ENCODE measurements at regions not wholly inside any gene's neighbourhood (a gene's known extent, or its start where the extent isn't known, plus 50 kb on each side); places are given as distances from the start of the nearest gene placed in this dataset.

DNA sequence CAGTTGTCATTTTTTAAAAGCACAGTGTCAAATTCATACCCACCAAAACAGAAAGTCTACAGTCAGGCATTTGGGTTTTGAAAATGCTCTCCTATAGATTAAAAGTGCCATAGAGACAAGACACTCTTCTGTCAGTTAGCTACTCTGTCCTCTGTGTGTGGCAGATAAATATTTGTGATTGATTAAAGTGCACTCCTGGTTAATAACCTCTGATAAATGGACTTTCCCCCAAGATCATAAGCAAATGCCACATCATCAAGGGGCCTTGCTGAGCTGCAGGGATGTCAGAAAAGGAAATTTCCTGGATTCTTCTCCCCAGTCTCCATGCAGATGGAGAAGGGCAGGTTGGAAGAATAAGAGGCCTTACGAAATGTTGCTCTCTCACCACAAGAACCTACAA is 1329.5 kb upstream of the TMEM132C start:
- Histone ChIP-seq H4K91ac (ENCODE audit: insufficient read length, low read depth, low read length) (no peak overlapping the region), H3K4me1 (ENCODE audit: insufficient read depth, low read length) (no peaks in the 10 kb centered on the region), H2AFZ (ENCODE audit: low read length) (no peak overlapping the region), H3K27me3 (ENCODE audit: insufficient read depth, low read length) (no peaks in the 10 kb centered on the region), H4K20me1 (ENCODE audit: control insufficient read depth, insufficient read depth, insufficient read length) (no peaks in the 10 kb centered on the region), H3K23me2 (ENCODE audit: insufficient read length, low read depth, low read length, poor library complexity, severe bottlenecking) (no peaks in the 10 kb centered on the region), H3K4ac (ENCODE audit: low read depth, low read length) (no peak overlapping the region), H3K79me1 (ENCODE audit: insufficient read depth, low read depth, low read length, poor library complexity, severe bottlenecking) (no peaks in the 10 kb centered on the region), H3K9ac (ENCODE audit: extremely low read depth, insufficient read length, low read length) (no peak overlapping the region), H3T11ph (ENCODE audit: low read length) (no peak overlapping the region), H2AK5ac (ENCODE audit: insufficient read length, low read length) (no peak overlapping the region), H3K14ac (ENCODE audit: insufficient read depth, low read length) (no peak overlapping the region), H3K18ac (ENCODE audit: insufficient read length, low read depth, low read length) (no peak overlapping the region), H2BK5ac (ENCODE audit: insufficient read length, low read length) (no peak overlapping the region), H2BK20ac (ENCODE audit: low read depth, low read length, poor library complexity, severe bottlenecking) (no peak overlapping the region), H3K79me2 (ENCODE audit: insufficient read depth, low read length) (no peaks in the 10 kb centered on the region), H4K8ac (replicated peaks; ENCODE audit: insufficient read length, low read depth, low read length) (no peak overlapping the region), H2BK15ac (ENCODE audit: low read depth, low read length) (no peak overlapping the region), H3K27ac (ENCODE audit: insufficient read length, low read depth, low read length) (no peak overlapping the region), H3K23ac (ENCODE audit: insufficient read length, low read depth, low read length) (no peak overlapping the region), H3K4me2 (ENCODE audit: insufficient read depth, insufficient read length, low read length) (no peak overlapping the region), H4K5ac (ENCODE audit: insufficient read length, low read depth, low read length) (no peak overlapping the region), H3K9me3 (ENCODE audit: control insufficient read depth, low read depth, low read length) (no peaks in the 10 kb centered on the region), H3K56ac (ENCODE audit: insufficient read length, low read depth, low read length) (no peak overlapping the region), H2BK120ac (ENCODE audit: low read depth, low read length, poor library complexity, severe bottlenecking) (no peak overlapping the region), H2BK12ac (ENCODE audit: insufficient read length, low read depth, low read length) (no peak overlapping the region)
- Mint-ChIP-seq H3K4me3 (no peak overlapping the region), H3K36me3 (ENCODE audit: insufficient read depth in 1 of 3, low read depth in 3 of 3) (peaks cover 0 to 7% (median 0%) of the 10 kb centered on the region in 3 experiments; a peak in 1 of 7 replicates), H3K4me1 (no peaks in the 10 kb centered on the region), H3K27me3 (ENCODE audit: low read depth) (no peaks in the 10 kb centered on the region), H3K9me3 (peaks cover 4 to 11% of the 10 kb centered on the region in 2 experiments; a peak in 4 of 5 replicates), H3K27ac (no peak overlapping the region)
- TF ChIP-seq, protein P1, sequence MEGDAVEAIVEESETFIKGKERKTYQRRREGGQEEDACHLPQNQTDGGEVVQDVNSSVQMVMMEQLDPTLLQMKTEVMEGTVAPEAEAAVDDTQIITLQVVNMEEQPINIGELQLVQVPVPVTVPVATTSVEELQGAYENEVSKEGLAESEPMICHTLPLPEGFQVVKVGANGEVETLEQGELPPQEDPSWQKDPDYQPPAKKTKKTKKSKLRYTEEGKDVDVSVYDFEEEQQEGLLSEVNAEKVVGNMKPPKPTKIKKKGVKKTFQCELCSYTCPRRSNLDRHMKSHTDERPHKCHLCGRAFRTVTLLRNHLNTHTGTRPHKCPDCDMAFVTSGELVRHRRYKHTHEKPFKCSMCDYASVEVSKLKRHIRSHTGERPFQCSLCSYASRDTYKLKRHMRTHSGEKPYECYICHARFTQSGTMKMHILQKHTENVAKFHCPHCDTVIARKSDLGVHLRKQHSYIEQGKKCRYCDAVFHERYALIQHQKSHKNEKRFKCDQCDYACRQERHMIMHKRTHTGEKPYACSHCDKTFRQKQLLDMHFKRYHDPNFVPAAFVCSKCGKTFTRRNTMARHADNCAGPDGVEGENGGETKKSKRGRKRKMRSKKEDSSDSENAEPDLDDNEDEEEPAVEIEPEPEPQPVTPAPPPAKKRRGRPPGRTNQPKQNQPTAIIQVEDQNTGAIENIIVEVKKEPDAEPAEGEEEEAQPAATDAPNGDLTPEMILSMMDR (conservative IDR thresholded peaks at IDR 0.05): no peak
- no peak for DNase-seq
- WGBS (ENCODE audit: extremely low coverage, insufficient read length, low lambda C conversion rate): no CpG with 5 or more reads among the region's 1 CpG

All from H9 (cell line).